Hematopoietic multipotent progenitor cell treated with erythropoietin and hydrocortisone succinate and interleukin-3 and kit ligand, for 15 days (in vitro differentiated cells): ENCODE measurements at regions not wholly inside any gene's neighbourhood (a gene's known extent, or its start where the extent isn't known, plus 50 kb on each side); places are given as distances from the start of the nearest gene placed in this dataset.
"Not testable (repeated sequence)": the region's sequence is repeated elsewhere in the genome, so short reads cannot be mapped to it uniquely, and the experiment has no call there.

Experiments used
- DNase-seq: peaks from one replicate; pipeline ENCODE4 v3.0.0-alpha.2; 2015; ENCODE audit warnings: low spot score

- DNase-seq: no peak
Measured at GRCh38 chr15:39394496-39394895, 186.4 kb upstream of the THBS1 start.

GRCh38 chr15:39396979-39397615 is 183.8 kb upstream of the THBS1 start:
- no peak for DNase-seq

- no peak for DNase-seq
Measured at GRCh38 chr15:39397883-39398282, 183.0 kb upstream of the THBS1 start.

- no peak for DNase-seq
Measured at GRCh38 chr15:39399600-39399999, 181.3 kb upstream of the THBS1 start.

GRCh38 chr15:39400002-39400401 is 180.9 kb upstream of the THBS1 start:
- DNase-seq: no peak

GRCh38 chr15:39400821-39401550 is 179.9 kb upstream of the THBS1 start:
- no peak for DNase-seq

- no peak for DNase-seq
Measured at GRCh38 chr15:39403640-39404117, 177.2 kb upstream of the THBS1 start.

- no peak for DNase-seq
Measured at GRCh38 chr15:39404767-39405181, 176.1 kb upstream of the THBS1 start.

- DNase-seq: no peak
Measured at GRCh38 chr15:39406485-39406884, 174.4 kb upstream of the THBS1 start.

- no peak for DNase-seq
Measured at GRCh38 chr15:39407116-39407515, 173.8 kb upstream of the THBS1 start.

GRCh38 chr15:39409876-39410530 is 170.9 kb upstream of the THBS1 start:
- DNase-seq: no peak

GRCh38 chr15:39411102-39411989 is 169.5 kb upstream of the THBS1 start:
- DNase-seq: no peak

GRCh38 chr15:39413558-39413957 is 167.3 kb upstream of the THBS1 start:
- DNase-seq: no peak

- DNase-seq: no peak
Measured at GRCh38 chr15:39414201-39414600, 166.7 kb upstream of the THBS1 start.

- no peak for DNase-seq
Measured at GRCh38 chr15:39415634-39416033, 165.2 kb upstream of the THBS1 start.

- DNase-seq: no peak
Measured at GRCh38 chr15:39416258-39416657, 164.6 kb upstream of the THBS1 start.

GRCh38 chr15:39417366-39418134 is 163.3 kb upstream of the THBS1 start:
- no peak for DNase-seq

- DNase-seq: no peak
Measured at GRCh38 chr15:39419651-39420050, 161.2 kb upstream of the THBS1 start.

GRCh38 chr15:39420123-39420852 is 160.6 kb upstream of the THBS1 start:
- DNase-seq: not testable (repeated sequence)

- DNase-seq: not testable (repeated sequence)
Measured at GRCh38 chr15:39420853-39421192, 160.1 kb upstream of the THBS1 start.
